ENCODE measurements at regions not wholly inside any gene's neighbourhood (a gene's known extent, or its start where the extent isn't known, plus 50 kb on each side); places are given as distances from the start of the nearest gene placed in this dataset.

DNA sequence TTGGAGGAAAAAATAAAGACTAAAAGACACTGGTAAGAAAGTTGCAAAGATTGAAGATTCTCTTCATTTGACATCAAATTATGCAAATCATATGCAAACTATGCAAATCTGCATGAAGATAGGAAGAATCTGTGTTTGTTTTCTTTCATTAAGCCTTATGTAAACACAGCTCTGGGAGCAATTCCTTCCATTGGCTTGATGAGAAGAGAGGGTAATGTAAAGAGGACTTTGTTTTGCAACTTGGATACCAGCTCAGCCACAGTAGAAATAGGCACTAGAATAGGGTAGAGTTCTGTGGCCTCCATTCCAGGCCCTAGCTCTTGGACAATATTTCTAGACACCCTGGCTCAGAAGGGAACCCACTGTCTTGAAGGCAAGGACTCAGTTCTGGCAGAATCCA, 388.4 kb upstream of the RASGEF1B start:
- H3K9me3 ChIP-seq (ENCODE audit: control insufficient read depth, insufficient read depth, low read length), result peaks cover 5% of the 10 kb centered on the region
- no peak overlapping the region for H3K27ac ChIP-seq (ENCODE audit: low read depth, low read length)
- H3K27me3 ChIP-seq (ENCODE audit: control insufficient read depth, insufficient read depth, low read length), result no peaks in the 10 kb centered on the region
- H3K36me3 ChIP-seq (ENCODE audit: control insufficient read depth, insufficient read depth, low read length), result no peaks in the 10 kb centered on the region
- no peaks in the 10 kb centered on the region for H3K4me1 ChIP-seq (ENCODE audit: control insufficient read depth, insufficient read depth, low read length)
- H3K4me3 ChIP-seq (ENCODE audit: low read depth, low read length), result no peak overlapping the region
- DNase-seq (ENCODE audit: low read depth in 4 of 6, low spot score in 6 of 6), result peak in 1 of 6 donors; percentile 27

- no peak for DNase-seq (ENCODE audit: low read depth in 4 of 6, low spot score in 6 of 6)
- Histone ChIP-seq H3K9me3 (ENCODE audit: control insufficient read depth, insufficient read depth, low read length) (peaks cover 7% of the 10 kb centered on the region), H3K36me3 (ENCODE audit: control insufficient read depth, insufficient read depth, low read length) (no peaks in the 10 kb centered on the region), H3K27me3 (ENCODE audit: control insufficient read depth, insufficient read depth, low read length) (no peaks in the 10 kb centered on the region), H3K27ac (ENCODE audit: low read depth, low read length) (no peak overlapping the region), H3K4me3 (ENCODE audit: low read depth, low read length) (no peak overlapping the region), H3K4me1 (ENCODE audit: control insufficient read depth, insufficient read depth, low read length) (no peaks in the 10 kb centered on the region)
- 94% methylated on average over 1 of the region's 1 CpG for WGBS (ENCODE audit: insufficient coverage)
Measured at GRCh38 chr4:81854406-81854805, 382.7 kb upstream of the RASGEF1B start.

DNA sequence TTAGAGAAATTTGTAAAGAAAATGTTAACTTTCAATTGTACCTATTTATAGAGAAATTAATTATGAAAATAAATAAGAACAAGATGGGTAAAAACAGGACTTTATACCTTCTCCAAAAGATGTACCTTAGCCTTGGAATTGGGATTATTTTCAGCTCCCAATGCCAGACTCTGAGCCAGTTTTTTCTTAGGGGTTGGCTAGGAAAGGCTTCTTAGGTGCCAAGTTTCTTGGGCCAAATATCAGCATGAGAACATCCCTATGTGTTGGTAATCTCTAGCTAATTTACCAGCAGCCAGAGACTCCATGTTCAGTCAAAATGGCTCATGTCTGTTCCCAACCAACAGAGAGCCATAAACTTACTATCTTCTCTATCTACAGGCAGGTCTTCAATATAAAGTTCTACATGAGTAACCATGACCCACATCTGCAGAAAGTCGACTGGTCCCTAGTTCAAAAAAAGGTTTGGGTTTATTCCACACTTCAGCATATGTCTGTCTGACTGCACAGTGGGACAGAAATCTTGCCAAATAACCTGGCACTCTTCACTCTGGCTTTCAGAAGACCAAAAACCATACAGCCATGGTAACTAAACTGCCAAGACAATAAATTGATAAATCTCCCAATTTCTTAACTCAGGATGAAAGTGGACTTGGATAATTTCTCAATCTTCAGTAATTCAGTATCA, 380.5 kb upstream of the RASGEF1B start:
- Histone ChIP-seq H3K4me1 (ENCODE audit: control insufficient read depth, insufficient read depth, low read length) (no peaks in the 10 kb centered on the region), H3K4me3 (ENCODE audit: low read depth, low read length) (no peak overlapping the region), H3K27ac (ENCODE audit: low read depth, low read length) (no peak overlapping the region), H3K9me3 (ENCODE audit: control insufficient read depth, insufficient read depth, low read length) (peaks cover 7% of the 10 kb centered on the region), H3K36me3 (ENCODE audit: control insufficient read depth, insufficient read depth, low read length) (no peaks in the 10 kb centered on the region), H3K27me3 (ENCODE audit: control insufficient read depth, insufficient read depth, low read length) (no peaks in the 10 kb centered on the region)
- DNase-seq (ENCODE audit: low read depth in 4 of 6, low spot score in 6 of 6), result peak in 2 of 6 donors; percentile 22 to 40
- WGBS (ENCODE audit: insufficient coverage), result no CpG with 5 or more reads among the region's 1 CpG

DNA sequence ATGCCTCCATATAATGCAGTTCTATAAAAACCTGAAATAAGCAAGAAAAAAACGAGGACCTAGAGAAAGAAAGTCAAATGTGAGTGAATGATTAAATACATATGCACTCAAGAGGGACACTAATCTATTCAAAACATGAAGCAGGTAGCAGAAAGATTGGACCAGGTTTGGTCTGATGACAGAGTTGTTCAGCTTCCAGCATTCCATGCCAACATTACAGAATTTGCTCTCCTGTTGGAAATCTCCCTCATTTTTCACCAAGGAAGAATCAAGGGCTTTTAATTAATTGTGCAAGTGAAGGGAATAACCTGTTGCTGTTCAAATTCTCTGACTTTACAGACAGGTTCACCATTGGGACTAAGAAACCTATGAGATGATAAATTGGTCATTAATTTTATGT, 379.0 kb upstream of the RASGEF1B start:
- Histone ChIP-seq H3K9me3 (ENCODE audit: control insufficient read depth, insufficient read depth, low read length) (peaks cover 7% of the 10 kb centered on the region), H3K36me3 (ENCODE audit: control insufficient read depth, insufficient read depth, low read length) (no peaks in the 10 kb centered on the region), H3K4me1 (ENCODE audit: control insufficient read depth, insufficient read depth, low read length) (no peaks in the 10 kb centered on the region), H3K27ac (ENCODE audit: low read depth, low read length) (no peak overlapping the region), H3K4me3 (ENCODE audit: low read depth, low read length) (no peak overlapping the region), H3K27me3 (ENCODE audit: control insufficient read depth, insufficient read depth, low read length) (no peaks in the 10 kb centered on the region)
- no CpG with 5 or more reads among the region's 1 CpG for WGBS (ENCODE audit: insufficient coverage)
- DNase-seq (ENCODE audit: low read depth in 4 of 6, low spot score in 6 of 6), result no peak

DNA sequence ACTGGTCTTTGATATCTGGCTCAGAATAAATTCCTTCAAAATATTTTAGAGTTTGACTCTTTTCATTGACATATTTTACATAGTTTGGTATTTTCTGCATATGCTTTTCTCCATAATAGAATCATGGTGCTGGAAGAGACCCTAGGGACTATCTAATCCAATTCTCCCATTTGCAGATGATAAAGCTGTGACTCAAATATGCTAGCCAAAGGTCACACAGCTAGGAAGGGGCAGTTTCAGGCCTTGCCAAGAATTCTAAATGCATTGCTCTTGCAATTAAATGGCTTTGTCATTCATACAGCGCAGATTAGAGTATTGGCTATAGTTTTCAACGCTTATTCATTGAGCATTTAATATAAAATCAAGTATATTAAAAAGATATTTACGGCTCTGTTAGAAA, 374.1 kb upstream of the RASGEF1B start:
- Histone ChIP-seq H3K4me1 (ENCODE audit: control insufficient read depth, insufficient read depth, low read length) (no peaks in the 10 kb centered on the region), H3K27me3 (ENCODE audit: control insufficient read depth, insufficient read depth, low read length) (no peaks in the 10 kb centered on the region), H3K4me3 (ENCODE audit: low read depth, low read length) (no peak overlapping the region), H3K36me3 (ENCODE audit: control insufficient read depth, insufficient read depth, low read length) (no peaks in the 10 kb centered on the region), H3K27ac (ENCODE audit: low read depth, low read length) (no peak overlapping the region), H3K9me3 (ENCODE audit: control insufficient read depth, insufficient read depth, low read length) (no peaks in the 10 kb centered on the region)
- no peak for DNase-seq (ENCODE audit: low read depth in 4 of 6, low spot score in 6 of 6)
- no CpG with 5 or more reads among the region's 3 CpGs for WGBS (ENCODE audit: insufficient coverage)

- H3K36me3 ChIP-seq (ENCODE audit: control insufficient read depth, insufficient read depth, low read length), result no peaks in the 10 kb centered on the region
- no peaks in the 10 kb centered on the region for H3K27me3 ChIP-seq (ENCODE audit: control insufficient read depth, insufficient read depth, low read length)
- no peak overlapping the region for H3K27ac ChIP-seq (ENCODE audit: low read depth, low read length)
- no peak for DNase-seq (ENCODE audit: low read depth in 4 of 6, low spot score in 6 of 6)
- no peaks in the 10 kb centered on the region for H3K9me3 ChIP-seq (ENCODE audit: control insufficient read depth, insufficient read depth, low read length)
- no peak overlapping the region for H3K4me3 ChIP-seq (ENCODE audit: low read depth, low read length)
- WGBS (ENCODE audit: insufficient coverage), result 94% methylated on average over 2 of the region's 2 CpGs
- no peaks in the 10 kb centered on the region for H3K4me1 ChIP-seq (ENCODE audit: control insufficient read depth, insufficient read depth, low read length)
Measured at GRCh38 chr4:81845273-81845672, 373.6 kb upstream of the RASGEF1B start.

- Histone ChIP-seq H3K36me3 (ENCODE audit: control insufficient read depth, insufficient read depth, low read length) (no peaks in the 10 kb centered on the region), H3K4me1 (ENCODE audit: control insufficient read depth, insufficient read depth, low read length) (no peaks in the 10 kb centered on the region), H3K4me3 (ENCODE audit: low read depth, low read length) (no peak overlapping the region), H3K27me3 (ENCODE audit: control insufficient read depth, insufficient read depth, low read length) (no peaks in the 10 kb centered on the region), H3K27ac (ENCODE audit: low read depth, low read length) (no peak overlapping the region), H3K9me3 (ENCODE audit: control insufficient read depth, insufficient read depth, low read length) (no peaks in the 10 kb centered on the region)
- peak; percentile 40 to 93 (median 56) for DNase-seq (ENCODE audit: low read depth in 4 of 6, low spot score in 6 of 6)
- no CpG with 5 or more reads among the region's 3 CpGs for WGBS (ENCODE audit: insufficient coverage)
Measured at GRCh38 chr4:81844717-81845116, 373.0 kb upstream of the RASGEF1B start.

DNA sequence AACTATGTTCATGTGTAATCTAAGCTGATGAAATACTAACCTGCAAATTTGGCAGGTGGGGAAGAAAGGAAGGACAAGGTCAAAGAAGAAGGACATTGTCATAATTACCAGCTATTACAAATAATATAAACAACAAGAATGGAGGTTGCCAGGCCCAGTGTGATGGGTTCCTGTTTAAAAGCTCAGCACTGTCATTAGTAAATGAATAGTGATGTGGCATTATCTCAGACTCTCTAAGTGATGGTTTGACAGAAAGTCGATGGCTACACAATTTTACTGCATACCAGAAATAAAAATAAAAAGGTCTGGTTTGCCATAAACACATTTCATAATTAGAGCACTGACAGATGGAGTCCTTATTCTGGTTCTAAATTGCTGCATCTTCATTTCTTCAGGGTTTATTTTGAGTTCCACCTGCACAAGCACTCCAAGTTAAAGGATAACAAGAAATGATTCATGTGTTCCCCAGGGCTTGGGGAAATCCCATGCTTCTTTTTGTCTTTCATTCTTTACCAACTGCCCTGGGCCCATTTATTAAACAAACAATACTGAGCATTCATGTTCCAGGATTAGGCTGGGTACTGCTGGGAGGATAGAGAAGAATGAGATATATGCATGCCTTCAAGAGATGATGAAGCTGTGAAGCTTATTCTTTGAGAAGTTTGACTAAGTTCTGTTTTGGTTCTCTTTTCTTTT, 367.8 kb upstream of the RASGEF1B start:
- DNase-seq (ENCODE audit: low read depth in 4 of 6, low spot score in 6 of 6), result no peak
- no peak overlapping the region for H3K27ac ChIP-seq (ENCODE audit: low read depth, low read length)
- no peaks in the 10 kb centered on the region for H3K4me1 ChIP-seq (ENCODE audit: control insufficient read depth, insufficient read depth, low read length)
- H3K4me3 ChIP-seq (ENCODE audit: low read depth, low read length), result no peak overlapping the region
- 80% methylated on average over 1 of the region's 1 CpG for WGBS (ENCODE audit: insufficient coverage)
- no peaks in the 10 kb centered on the region for H3K9me3 ChIP-seq (ENCODE audit: control insufficient read depth, insufficient read depth, low read length)
- no peaks in the 10 kb centered on the region for H3K36me3 ChIP-seq (ENCODE audit: control insufficient read depth, insufficient read depth, low read length)
- no peaks in the 10 kb centered on the region for H3K27me3 ChIP-seq (ENCODE audit: control insufficient read depth, insufficient read depth, low read length)

DNA sequence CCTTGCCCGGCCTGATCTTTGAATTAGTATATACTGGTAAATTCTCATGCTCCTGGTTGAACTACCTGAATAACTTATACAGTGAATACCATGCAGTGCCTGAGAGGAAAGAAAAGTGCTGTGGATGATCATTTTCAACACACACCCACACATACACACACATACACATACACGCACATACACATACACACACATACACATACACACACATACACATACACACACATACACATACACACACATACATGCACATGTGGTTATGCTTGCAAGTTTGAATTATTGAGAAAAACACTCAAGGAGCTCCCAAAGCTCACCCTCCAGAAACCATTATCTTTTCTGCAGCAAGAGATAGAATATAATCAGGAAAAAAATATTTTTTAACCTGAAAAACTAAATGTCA, 366.9 kb upstream of the RASGEF1B start:
- H3K27me3 ChIP-seq (ENCODE audit: control insufficient read depth, insufficient read depth, low read length), result no peaks in the 10 kb centered on the region
- no peak overlapping the region for H3K27ac ChIP-seq (ENCODE audit: low read depth, low read length)
- H3K36me3 ChIP-seq (ENCODE audit: control insufficient read depth, insufficient read depth, low read length), result no peaks in the 10 kb centered on the region
- H3K4me1 ChIP-seq (ENCODE audit: control insufficient read depth, insufficient read depth, low read length), result no peaks in the 10 kb centered on the region
- H3K4me3 ChIP-seq (ENCODE audit: low read depth, low read length), result no peak overlapping the region
- no CpG with 5 or more reads among the region's 2 CpGs for WGBS (ENCODE audit: insufficient coverage)
- DNase-seq (ENCODE audit: low read depth in 4 of 6, low spot score in 6 of 6), result no peak
- no peaks in the 10 kb centered on the region for H3K9me3 ChIP-seq (ENCODE audit: control insufficient read depth, insufficient read depth, low read length)

- DNase-seq (ENCODE audit: low read depth in 4 of 6, low spot score in 6 of 6), result no peak
- no peaks in the 10 kb centered on the region for H3K4me1 ChIP-seq (ENCODE audit: control insufficient read depth, insufficient read depth, low read length)
- H3K27me3 ChIP-seq (ENCODE audit: control insufficient read depth, insufficient read depth, low read length), result no peaks in the 10 kb centered on the region
- H3K4me3 ChIP-seq (ENCODE audit: low read depth, low read length), result no peak overlapping the region
- H3K27ac ChIP-seq (ENCODE audit: low read depth, low read length), result no peak overlapping the region
- 50% methylated on average over 1 of the region's 1 CpG for WGBS (ENCODE audit: insufficient coverage)
- H3K9me3 ChIP-seq (ENCODE audit: control insufficient read depth, insufficient read depth, low read length), result no peaks in the 10 kb centered on the region
- H3K36me3 ChIP-seq (ENCODE audit: control insufficient read depth, insufficient read depth, low read length), result no peaks in the 10 kb centered on the region
Measured at GRCh38 chr4:81836716-81837115, 365.0 kb upstream of the RASGEF1B start.

All from spinal cord (tissue), 9 donors.